GM19395 (cell line): ENCODE measurements at regions not wholly inside any gene's neighbourhood (a gene's known extent, or its start where the extent isn't known, plus 50 kb on each side); places are given as distances from the start of the nearest gene placed in this dataset.

Experiments
- ATAC-seq: cut with Tn5 transposase; IDR thresholded peaks from one replicate; pipeline ENCODE4 v1.9.1; 2021; ENCODE audit warnings: mild to moderate bottlenecking, moderate library complexity; ENCODE audit not compliant: unreplicated experiment

DNA sequence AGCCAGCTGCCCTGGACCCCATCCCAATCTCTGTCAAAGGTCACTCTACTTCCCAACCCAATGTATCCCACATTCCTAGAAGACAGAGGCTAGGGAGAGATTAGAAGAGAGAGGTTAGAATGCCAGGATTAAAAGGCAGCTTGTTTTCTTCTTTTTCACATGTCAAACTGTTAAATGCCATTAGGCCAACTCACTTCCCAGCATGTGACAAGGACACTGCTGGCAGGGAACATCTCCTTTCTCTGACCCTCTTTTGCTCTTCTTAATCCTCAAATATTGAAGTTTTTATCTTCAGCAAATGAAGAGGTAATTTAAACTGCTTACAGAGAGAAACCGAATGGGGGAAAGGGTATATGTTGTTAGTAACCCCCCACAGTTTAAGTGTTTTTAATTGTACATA, 89.1 kb downstream of the BBS10 start:
- no peak for ATAC-seq

- no peak for ATAC-seq
These were observed 91.3 kb downstream of the BBS10 start for GRCh38 chr12:76256904-76257303.

DNA sequence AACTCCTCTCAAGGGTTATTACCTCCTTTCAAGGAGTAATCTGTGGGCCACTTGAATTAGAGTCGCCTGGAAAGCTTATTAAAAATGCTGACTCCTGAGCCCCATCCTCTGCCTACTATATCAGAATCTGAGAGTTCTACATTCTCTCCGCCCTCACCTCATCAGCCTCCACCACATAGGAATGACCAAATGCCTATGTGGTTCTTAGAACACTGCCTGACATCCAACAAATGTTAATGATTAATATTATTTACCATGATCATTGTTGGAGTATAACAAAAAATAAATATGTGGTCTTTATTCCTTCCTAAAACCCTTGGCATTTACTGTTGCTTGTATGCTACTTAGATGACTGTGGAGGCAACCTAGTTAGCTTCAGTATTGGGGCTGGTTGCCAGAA, 91.9 kb downstream of the BBS10 start:
- no peak for ATAC-seq

- ATAC-seq, result no peak
These were observed 92.5 kb downstream of the BBS10 start for GRCh38 chr12:76255692-76256091.

GRCh38 chr12:76255281-76255680, 92.9 kb downstream of the BBS10 start:
- no peak for ATAC-seq

GRCh38 chr12:76252031-76252430, 96.2 kb downstream of the BBS10 start:
- no peak for ATAC-seq

GRCh38 chr12:76250256-76250655, 98.0 kb downstream of the BBS10 start:
- ATAC-seq, result no peak

DNA sequence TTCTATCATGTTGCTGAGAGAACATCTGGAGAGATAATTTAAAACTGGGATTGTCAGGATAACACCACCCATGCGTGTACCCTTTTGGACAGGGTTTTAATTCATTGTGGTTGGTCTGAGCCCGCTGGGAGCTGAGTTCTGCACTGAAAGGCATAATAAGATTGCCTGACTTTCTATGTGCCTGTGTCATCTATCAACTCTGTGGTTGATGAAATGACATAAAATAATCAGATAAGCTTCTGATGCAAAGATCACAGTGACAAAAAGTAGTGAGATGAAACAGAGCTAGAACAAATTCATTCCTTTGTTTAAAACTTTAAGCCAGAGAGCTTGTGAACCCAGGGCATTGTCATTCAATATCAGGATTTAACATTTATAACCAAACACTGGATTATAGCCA, 98.7 kb downstream of the BBS10 start:
- no peak for ATAC-seq

- ATAC-seq, result no peak
These were observed 100.2 kb downstream of the BBS10 start for GRCh38 chr12:76247992-76248391.

GRCh38 chr12:76247026-76247646, 101.1 kb downstream of the BBS10 start:
- ATAC-seq, result no peak

- no peak for ATAC-seq
These were observed 101.6 kb downstream of the BBS10 start for GRCh38 chr12:76246611-76247010.

DNA sequence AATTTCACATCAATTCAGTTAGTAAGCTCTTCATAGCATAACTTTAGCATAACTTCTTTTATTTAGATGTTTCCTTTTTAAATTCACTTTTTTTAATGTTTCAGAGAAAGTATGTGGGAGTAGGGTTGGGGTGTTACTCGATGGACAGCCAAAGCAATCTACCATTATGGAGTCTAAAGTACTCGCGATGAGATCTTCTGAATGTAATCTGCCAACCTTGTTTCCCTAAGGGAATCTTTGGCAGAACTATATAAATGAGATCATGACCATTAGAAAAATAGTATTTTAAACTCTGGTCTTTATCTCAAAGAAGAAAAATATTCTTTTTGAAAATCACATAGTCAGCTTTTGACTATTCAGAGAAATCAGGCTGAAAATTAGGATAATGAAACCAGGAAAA, 103.9 kb downstream of the BBS10 start:
- ATAC-seq, result no peak

DNA sequence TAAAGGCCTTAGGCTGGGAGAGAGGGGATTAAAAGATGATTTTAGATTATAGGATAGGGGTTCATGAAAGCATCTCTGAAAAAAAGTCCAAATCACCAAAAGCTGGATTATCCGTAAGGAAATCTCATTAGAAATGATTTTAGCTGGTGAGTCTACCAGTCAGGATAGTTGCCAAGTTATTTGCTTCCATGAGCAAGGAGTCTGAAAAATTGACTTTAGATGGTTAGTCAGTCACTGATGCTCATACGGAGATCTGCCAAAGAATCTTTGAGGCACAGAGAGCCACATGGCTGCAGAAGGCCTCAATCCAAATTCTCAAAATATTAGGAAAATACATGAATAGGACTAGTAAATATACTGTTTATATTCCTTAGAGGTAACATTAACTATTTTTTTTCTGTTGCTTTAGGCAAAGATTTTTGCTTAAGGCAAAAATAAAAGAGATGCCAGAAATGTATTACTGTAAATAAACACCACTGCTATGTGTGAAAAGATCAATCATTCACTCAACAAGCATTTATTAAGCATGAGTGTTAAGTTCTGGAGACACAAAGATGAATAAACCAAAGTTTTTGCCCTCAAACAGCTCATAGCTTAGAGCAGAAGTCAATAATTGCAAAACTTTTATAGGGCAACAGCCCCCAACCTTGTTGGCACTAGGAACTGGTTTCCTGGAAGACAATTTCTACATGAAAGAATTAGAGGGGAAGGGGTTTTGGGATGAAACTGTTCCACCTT, 105.2 kb downstream of the BBS10 start:
- no peak for ATAC-seq

GRCh38 chr12:76241371-76241770, 106.8 kb downstream of the BBS10 start:
- no peak for ATAC-seq

- ATAC-seq, result no peak
These were observed 107.9 kb downstream of the BBS10 start for GRCh38 chr12:76240281-76240680.

DNA sequence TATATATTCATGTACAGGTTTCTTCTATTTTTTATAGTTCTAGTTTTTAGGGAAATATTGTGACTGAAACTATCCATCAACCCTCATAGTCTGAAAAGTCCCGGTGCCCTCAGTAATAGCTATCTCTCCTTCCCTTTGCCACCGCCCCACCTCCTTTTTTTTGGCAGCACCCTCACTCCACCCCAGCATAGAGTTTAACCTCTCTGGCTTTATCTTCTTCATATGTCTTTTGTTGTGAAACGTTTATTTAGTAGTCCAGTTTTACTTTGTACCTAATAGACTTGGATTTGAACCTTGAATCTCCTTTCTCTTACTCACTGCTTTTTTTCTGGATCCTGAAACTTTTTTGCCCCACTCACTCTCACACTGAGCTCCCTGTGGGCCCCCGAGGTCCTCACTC, 109.5 kb downstream of the BBS10 start:
- ATAC-seq, result no peak

DNA sequence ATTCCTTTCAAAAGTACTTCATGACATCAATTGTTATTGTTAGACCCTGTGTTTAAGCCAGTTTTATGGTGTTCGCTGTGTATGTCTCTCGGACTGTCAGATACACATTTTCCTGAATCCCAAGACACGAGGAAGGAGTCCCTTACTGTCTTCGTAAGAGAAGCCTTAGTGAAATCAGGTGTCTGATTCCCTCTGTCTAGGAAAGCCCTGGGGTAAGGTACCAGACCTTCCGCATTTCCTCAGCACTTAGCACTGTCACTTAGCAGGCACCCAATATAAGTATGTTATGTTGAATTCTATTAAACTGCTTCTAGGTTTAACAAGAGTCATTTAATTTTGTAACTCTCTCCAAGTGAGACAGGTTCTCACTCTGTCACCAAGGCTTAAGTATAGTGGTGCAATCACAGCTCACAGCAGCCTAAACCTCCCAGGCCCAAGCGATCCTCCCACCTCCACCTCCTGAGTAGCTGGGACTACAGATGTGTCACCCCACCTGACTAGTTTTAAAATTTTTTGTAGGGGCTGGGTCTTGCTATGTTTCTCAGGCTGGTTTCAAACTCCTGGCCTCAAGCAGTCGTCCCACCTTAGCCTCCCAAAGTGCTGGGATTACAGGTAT, 111.0 kb downstream of the BBS10 start:
- no peak for ATAC-seq

DNA sequence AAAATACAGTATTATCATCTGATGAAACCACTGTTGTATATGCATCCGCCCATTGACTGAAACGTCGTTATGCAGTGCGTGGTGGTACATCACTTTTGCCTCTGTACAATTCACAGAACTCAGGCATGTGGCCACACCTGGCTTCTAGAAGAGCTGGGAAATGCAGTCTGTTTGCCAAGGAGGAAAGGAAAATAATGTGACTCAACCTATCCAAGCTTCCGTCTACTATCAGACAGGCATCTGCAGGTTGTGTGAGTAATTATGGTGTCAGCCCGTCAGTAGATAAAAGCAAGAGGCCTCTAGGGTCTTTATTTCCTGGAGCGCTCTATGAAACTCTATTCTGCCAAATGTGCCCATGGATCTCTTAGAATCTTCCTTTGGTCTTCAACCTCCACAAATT, 111.6 kb downstream of the BBS10 start:
- no peak for ATAC-seq

DNA sequence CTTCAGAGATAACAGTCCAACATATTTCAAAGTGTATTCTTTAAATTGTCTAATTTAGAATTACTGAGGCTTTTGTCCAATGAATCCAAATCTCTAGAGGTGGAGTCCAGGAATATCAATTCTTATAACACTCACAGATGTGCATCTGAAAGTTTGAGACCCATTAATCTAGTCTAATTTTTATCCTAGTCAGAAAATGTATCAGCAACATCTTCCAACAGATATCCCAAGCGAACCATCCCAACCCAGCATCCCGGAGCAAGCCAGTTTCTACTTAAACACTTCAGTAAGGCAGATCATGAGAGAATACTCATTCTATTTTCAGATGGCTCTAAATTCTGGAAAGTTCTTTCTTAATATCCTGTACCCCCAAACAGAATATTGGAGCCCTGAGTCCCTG, 113.5 kb downstream of the BBS10 start:
- no peak for ATAC-seq

DNA sequence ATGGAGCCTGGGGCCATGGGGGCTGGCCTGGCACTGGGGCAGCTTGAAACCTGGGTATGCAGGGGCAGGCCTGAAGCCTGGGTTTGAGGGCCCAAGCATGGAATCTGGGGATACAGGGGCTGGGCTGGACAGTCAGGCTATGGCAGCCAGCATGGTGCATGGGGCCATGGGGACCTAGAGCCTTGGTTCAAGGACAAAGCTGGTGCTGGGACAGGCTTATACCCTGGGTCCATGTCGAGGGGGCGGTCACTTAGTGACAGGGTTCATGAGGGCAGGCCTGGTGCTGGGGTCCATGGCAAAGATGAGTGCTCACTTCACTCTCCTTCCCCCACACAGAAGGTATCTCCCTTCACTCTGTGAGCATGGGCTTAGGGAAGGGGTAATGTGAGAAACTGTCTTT, 116.2 kb downstream of the BBS10 start:
- no peak for ATAC-seq

DNA sequence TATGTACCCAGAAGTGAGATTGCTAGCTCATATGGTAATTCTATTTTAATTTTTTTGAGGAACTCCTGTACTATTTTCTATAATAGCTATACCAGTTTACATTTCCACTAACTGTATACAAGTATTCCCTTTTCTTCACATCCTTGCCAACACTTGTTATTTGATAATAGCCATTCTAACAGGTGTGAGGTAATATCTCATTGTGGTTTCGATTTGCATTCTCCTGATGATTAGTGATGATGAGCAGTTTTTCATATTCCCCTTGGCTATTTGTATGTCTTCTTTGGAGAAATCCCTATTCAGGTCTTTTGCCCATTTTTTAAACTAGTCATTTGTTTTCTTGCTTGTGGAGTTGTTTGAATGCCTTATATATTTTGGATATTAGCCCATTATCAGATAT, 121.3 kb downstream of the BBS10 start:
- ATAC-seq, result no peak

DNA sequence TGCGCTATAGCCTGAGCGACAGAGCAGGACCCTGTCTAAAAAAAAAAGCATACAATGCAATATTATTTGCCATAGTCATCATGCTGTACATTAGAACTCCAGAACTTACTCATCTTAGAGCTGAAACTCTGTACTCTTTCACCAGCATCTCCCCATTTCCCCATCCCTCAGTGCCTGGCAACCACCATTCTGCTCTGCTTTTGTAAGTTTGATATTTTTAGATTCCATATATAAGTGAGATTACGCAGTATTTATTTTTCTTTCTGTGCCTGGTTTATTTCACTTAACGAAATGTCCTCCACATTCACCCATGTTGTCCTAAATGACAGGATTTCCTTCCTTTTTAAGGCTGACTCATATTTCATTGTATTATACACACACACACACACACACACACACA, 121.8 kb downstream of the BBS10 start:
- ATAC-seq, result no peak
